ENCODE measurements at regions not wholly inside any gene's neighbourhood (a gene's known extent, or its start where the extent isn't known, plus 50 kb on each side); places are given as distances from the start of the nearest gene placed in this dataset.

GRCh38 chr1:244952940-244953339 is 88.6 kb upstream of the HNRNPU start:
- CTCF ChIA-PET = no interaction called here
- TF ChIP-seq JAZF1 (CRISPR knock-in tag; IDR thresholded peaks at IDR 0.05) = no peak
- TF ChIP-seq E2F4 (CRISPR knock-in tag; IDR thresholded peaks at IDR 0.05; ENCODE audit: borderline replicate concordance, low read depth) = no peak
- TF ChIP-seq, protein P1, sequence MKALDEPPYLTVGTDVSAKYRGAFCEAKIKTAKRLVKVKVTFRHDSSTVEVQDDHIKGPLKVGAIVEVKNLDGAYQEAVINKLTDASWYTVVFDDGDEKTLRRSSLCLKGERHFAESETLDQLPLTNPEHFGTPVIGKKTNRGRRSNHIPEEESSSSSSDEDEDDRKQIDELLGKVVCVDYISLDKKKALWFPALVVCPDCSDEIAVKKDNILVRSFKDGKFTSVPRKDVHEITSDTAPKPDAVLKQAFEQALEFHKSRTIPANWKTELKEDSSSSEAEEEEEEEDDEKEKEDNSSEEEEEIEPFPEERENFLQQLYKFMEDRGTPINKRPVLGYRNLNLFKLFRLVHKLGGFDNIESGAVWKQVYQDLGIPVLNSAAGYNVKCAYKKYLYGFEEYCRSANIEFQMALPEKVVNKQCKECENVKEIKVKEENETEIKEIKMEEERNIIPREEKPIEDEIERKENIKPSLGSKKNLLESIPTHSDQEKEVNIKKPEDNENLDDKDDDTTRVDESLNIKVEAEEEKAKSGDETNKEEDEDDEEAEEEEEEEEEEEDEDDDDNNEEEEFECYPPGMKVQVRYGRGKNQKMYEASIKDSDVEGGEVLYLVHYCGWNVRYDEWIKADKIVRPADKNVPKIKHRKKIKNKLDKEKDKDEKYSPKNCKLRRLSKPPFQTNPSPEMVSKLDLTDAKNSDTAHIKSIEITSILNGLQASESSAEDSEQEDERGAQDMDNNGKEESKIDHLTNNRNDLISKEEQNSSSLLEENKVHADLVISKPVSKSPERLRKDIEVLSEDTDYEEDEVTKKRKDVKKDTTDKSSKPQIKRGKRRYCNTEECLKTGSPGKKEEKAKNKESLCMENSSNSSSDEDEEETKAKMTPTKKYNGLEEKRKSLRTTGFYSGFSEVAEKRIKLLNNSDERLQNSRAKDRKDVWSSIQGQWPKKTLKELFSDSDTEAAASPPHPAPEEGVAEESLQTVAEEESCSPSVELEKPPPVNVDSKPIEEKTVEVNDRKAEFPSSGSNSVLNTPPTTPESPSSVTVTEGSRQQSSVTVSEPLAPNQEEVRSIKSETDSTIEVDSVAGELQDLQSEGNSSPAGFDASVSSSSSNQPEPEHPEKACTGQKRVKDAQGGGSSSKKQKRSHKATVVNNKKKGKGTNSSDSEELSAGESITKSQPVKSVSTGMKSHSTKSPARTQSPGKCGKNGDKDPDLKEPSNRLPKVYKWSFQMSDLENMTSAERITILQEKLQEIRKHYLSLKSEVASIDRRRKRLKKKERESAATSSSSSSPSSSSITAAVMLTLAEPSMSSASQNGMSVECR (CRISPR knock-in tag; IDR thresholded peaks at IDR 0.05; ENCODE audit: borderline replicate concordance) = no peak
- no peak for TF ChIP-seq TEAD4 (CRISPR knock-in tag; IDR thresholded peaks at IDR 0.05)
- no peak for TF ChIP-seq HMGA2 (CRISPR knock-in tag; IDR thresholded peaks at IDR 0.05)
- TF ChIP-seq TP53 (CRISPR knock-in tag; IDR thresholded peaks at IDR 0.05) = no peak
- TF ChIP-seq ELF4 (CRISPR knock-in tag; IDR thresholded peaks at IDR 0.05; ENCODE audit: low read depth) = no peak
- no peak for TF ChIP-seq ZNF671 (CRISPR knock-in tag; IDR thresholded peaks at IDR 0.05)
- TF ChIP-seq ZNF396 (CRISPR knock-in tag; IDR thresholded peaks at IDR 0.05; ENCODE audit: borderline replicate concordance) = no peak
- no peak for TF ChIP-seq MAX (CRISPR knock-in tag; IDR thresholded peaks at IDR 0.05)
- no peak for TF ChIP-seq ZNF263 (CRISPR knock-in tag; IDR thresholded peaks at IDR 0.05; ENCODE audit: low read depth)

DNA sequence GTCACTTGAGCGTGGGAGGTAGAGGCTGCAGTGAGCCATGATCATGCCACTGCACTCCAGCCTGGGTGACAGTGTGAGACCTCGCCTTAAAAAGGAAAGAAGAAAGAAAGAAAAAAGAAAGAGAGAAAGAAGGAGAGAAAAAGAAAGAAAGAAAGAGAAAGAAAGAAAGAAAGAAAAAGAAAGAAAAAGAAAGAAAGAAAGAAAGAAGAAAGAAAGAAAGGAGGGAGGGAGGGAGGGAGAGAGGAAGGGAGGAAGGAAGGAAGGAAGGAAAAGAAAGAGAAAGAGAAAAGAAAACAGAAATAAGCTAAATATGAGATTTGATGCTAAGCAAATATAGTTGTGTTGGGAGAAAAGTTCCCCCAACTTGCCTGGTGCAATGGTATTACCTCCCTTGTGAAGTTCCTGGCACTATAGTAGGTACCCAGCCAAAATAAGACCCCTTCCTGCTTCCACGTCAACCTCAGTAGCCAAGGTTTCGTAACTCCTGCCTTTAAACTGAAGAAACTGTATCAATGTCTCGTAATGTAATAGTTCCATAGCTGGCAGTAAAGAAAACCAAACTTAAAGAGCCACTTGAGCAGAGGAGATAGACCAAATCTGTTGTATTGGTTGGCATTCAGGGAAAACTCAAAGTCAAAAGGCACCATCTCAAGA is 88.1 kb upstream of the HNRNPU start:
- ChIA-PET CTCF (no interaction called here), POLR2A (no interaction called here)
- Mint-ChIP-seq H3K27ac (no peak overlapping the region), H3K36me3 (no peaks in the 10 kb centered on the region), H3K4me3 (no peak overlapping the region), H3K4me1 (no peaks in the 10 kb centered on the region), H3K9me3 (no peaks in the 10 kb centered on the region), H3K27me3 (ENCODE audit: low read depth) (no peaks in the 10 kb centered on the region)
- ATAC-seq = no peak
- no peak for DNase-seq (ENCODE audit: low spot score)
- no peak for TF ChIP-seq ZBTB21 (CRISPR knock-in tag; IDR thresholded peaks at IDR 0.05; ENCODE audit: borderline replicate concordance)
- TF ChIP-seq ZNF317 (CRISPR knock-in tag; IDR thresholded peaks at IDR 0.05; ENCODE audit: borderline replicate concordance, low read depth) = no peak
- no peak for TF ChIP-seq ZNF416 (CRISPR knock-in tag; IDR thresholded peaks at IDR 0.05)
- no peak for TF ChIP-seq ZNF138 (CRISPR knock-in tag; conservative IDR thresholded peaks at IDR 0.05)
- TF ChIP-seq JAZF1 (CRISPR knock-in tag; IDR thresholded peaks at IDR 0.05) = no peak
- TF ChIP-seq, protein P2, sequence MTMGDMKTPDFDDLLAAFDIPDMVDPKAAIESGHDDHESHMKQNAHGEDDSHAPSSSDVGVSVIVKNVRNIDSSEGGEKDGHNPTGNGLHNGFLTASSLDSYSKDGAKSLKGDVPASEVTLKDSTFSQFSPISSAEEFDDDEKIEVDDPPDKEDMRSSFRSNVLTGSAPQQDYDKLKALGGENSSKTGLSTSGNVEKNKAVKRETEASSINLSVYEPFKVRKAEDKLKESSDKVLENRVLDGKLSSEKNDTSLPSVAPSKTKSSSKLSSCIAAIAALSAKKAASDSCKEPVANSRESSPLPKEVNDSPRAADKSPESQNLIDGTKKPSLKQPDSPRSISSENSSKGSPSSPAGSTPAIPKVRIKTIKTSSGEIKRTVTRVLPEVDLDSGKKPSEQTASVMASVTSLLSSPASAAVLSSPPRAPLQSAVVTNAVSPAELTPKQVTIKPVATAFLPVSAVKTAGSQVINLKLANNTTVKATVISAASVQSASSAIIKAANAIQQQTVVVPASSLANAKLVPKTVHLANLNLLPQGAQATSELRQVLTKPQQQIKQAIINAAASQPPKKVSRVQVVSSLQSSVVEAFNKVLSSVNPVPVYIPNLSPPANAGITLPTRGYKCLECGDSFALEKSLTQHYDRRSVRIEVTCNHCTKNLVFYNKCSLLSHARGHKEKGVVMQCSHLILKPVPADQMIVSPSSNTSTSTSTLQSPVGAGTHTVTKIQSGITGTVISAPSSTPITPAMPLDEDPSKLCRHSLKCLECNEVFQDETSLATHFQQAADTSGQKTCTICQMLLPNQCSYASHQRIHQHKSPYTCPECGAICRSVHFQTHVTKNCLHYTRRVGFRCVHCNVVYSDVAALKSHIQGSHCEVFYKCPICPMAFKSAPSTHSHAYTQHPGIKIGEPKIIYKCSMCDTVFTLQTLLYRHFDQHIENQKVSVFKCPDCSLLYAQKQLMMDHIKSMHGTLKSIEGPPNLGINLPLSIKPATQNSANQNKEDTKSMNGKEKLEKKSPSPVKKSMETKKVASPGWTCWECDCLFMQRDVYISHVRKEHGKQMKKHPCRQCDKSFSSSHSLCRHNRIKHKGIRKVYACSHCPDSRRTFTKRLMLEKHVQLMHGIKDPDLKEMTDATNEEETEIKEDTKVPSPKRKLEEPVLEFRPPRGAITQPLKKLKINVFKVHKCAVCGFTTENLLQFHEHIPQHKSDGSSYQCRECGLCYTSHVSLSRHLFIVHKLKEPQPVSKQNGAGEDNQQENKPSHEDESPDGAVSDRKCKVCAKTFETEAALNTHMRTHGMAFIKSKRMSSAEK (CRISPR knock-in tag; IDR thresholded peaks at IDR 0.05; ENCODE audit: borderline replicate concordance) = no peak
- TF ChIP-seq, protein P3, sequence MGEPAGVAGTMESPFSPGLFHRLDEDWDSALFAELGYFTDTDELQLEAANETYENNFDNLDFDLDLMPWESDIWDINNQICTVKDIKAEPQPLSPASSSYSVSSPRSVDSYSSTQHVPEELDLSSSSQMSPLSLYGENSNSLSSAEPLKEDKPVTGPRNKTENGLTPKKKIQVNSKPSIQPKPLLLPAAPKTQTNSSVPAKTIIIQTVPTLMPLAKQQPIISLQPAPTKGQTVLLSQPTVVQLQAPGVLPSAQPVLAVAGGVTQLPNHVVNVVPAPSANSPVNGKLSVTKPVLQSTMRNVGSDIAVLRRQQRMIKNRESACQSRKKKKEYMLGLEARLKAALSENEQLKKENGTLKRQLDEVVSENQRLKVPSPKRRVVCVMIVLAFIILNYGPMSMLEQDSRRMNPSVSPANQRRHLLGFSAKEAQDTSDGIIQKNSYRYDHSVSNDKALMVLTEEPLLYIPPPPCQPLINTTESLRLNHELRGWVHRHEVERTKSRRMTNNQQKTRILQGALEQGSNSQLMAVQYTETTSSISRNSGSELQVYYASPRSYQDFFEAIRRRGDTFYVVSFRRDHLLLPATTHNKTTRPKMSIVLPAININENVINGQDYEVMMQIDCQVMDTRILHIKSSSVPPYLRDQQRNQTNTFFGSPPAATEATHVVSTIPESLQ (CRISPR knock-in tag; IDR thresholded peaks at IDR 0.05) = no peak
- TF ChIP-seq ZNF396 (CRISPR knock-in tag; IDR thresholded peaks at IDR 0.05; ENCODE audit: borderline replicate concordance) = no peak
- TF ChIP-seq ZNF512 (CRISPR knock-in tag; IDR thresholded peaks at IDR 0.05; ENCODE audit: borderline replicate concordance) = no peak

More at GRCh38 chr1:244952940-244953339, 88.6 kb upstream of the HNRNPU start:
- H3K27me3 Mint-ChIP-seq (ENCODE audit: low read depth) = no peaks in the 10 kb centered on the region
- no peak for ATAC-seq
- H3K4me1 Mint-ChIP-seq = 0 out of 2 replicates have a peak, but pooled peaks cover 3% of the 10 kb centered on the region
- no peaks in the 10 kb centered on the region for H3K36me3 Mint-ChIP-seq
- POLR2A ChIA-PET = no interaction called here
- H3K4me3 Mint-ChIP-seq = no peak overlapping the region
- H3K27ac Mint-ChIP-seq = no peak overlapping the region
- no peaks in the 10 kb centered on the region for H3K9me3 Mint-ChIP-seq
- no peak for DNase-seq (ENCODE audit: low spot score)
